GM18508 (cell line): ENCODE measurements at regions not wholly inside any gene's neighbourhood (a gene's known extent, or its start where the extent isn't known, plus 50 kb on each side); places are given as distances from the start of the nearest gene placed in this dataset.
"Not testable (repeated sequence)": the region's sequence is repeated elsewhere in the genome, so short reads cannot be mapped to it uniquely, and the experiment has no call there.

Experiments
- ATAC-seq: cut with Tn5 transposase; IDR thresholded peaks from one replicate; pipeline ENCODE4 v1.9.1; 2021; ENCODE audit warnings: moderate number of reproducible peaks; ENCODE audit not compliant: insufficient read depth, unreplicated experiment

DNA sequence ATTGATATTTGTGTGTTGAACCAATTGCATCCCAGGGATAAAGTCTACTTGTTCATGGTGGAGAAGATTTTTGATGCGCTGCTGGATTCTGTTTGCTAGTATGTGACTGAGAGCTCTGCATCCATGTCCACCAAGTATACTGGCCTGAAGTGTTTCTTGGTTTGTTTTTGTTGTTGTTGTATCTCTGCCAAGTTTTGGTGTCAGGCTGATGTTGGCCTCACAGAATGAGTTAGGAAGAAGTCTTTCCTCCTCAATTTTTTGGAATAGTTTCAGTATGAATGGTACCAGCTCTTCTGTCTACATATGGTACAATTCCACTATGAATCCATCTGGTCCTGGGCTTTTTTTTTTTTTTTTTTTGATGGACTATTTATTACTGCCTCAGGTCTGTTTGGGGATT is 50.9 kb upstream of the OSTN start:
- ATAC-seq: no peak

DNA sequence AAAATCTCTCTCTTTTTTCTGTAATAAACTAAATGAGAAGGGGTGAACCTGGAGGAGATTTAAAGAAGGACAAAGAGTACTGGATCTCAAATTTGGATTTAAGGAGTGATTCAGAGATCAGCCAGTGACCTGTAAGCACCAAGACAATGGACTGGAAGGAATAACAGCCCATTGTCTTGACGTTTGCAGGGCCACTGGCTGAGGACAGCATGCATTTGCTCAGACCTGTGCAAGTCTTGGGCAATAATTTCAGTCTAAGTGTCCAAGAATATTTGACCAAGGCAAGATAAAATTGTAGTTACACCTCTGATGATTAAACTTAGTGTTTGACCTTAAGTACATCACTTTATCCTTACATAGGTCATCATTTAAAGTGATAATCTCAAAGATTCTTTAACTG is 55.8 kb upstream of the OSTN start:
- ATAC-seq: no peak

DNA sequence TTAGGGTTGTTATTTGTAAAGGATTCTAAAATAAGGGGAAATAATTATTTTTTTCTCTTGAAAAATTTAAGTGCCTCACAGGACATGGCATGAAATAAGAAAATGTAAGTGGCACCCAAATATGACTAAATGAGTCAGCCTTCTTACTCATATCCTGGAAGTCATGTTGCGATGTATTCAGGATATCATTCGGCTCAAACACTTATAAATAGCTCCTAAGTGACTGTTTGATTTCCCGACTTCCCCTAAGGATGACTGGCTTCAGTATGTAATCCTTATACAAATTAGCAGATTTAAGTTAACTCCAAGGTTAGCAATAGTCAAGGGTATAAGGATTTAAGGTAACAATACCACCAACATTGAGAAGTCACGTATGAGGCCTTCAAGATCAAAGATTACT is 57.3 kb upstream of the OSTN start:
- no peak for ATAC-seq

DNA sequence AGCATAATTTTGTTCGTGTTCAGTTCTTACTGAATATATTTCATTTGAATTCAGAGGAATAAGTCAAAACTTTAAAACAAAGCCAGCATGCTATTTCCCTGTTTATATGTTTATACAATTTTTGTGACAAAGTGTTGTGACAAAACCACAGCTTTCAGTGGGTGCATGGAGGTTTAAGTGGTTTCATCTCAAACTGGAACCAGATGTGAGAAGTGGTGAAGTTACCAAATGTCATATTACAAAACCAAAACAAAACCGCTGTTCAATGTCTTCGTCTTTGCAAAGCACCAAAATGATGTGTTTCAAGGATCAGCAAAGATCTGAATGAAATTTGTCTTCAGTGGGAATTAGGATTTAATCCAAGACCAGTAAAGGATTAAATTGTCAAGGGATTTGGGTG is 59.3 kb upstream of the OSTN start:
- no peak for ATAC-seq

DNA sequence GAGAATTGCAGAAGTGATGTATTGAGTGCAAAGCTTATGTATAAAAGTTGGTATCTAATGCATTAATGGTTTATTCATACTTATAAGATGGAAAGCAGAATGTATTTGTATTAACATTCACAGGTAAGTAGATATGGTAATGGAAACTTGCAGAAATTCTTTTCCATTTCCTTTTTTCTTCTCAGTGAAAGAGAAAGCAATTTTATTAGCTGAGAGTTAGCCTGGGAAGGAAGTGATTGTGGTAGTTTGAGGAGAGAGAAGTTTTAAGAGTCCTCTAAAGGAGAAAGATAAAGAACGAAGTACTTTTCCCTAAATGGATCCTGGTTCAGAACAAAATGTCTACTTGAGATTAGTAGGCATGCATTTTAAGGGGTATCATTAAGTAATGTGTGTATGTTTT is 60.1 kb upstream of the OSTN start:
- ATAC-seq: peak; percentile 30

DNA sequence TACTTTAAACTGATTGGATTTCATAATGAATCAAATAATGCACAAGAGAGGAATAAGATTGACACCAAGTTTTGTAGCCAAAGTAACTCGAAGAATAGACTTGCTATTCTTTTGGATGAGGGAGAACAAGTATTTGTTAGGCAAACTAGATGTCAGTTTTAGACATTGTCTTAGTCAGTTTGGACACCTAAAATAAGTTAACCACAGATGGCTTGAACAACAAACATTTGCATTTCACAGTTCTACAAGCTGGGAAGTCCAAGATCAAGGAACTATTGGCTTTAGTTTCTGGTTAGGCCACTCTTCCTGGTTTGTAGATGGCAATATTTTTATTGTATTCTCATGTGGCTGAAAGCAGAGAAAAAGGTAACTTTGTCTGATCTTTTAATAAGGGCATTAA is 61.3 kb upstream of the OSTN start:
- no peak for ATAC-seq

DNA sequence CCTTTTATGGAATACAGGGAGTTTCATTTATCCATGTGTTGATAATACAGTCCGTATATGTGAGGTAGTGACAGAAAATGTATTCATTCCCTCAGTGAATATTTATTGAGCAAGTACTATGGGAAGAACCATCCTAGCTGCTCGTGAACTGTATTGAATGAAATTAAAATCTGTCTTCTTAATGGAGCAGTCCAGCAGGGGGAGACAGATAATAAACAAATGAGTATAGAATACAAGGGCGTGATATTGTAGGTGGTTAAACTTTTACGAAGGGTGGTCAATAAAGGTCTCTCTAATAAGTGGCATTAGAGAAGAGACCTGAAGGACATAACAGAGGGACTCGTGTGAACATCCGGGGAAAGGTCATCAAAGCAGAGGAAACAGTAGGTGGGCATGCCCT is 62.7 kb upstream of the OSTN start:
- ATAC-seq: no peak

DNA sequence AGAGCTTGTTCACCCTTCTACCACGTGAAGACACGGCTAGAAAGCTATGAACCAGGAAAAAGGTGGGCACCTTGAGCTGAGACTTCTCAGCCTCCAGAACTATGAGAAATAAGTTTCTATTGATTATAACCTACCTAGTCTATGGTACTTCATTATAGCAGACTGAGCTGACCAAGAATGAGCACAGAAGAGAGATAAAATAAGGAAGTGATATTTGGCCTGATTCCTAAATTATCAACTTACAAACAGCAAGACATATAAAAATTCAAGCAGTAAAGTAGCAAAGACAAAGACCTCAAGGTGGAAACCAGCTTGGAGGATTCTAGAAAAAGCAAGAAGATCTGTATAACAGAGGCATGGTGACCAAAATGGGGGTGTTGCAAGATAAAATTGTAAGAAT is 63.9 kb upstream of the OSTN start:
- no peak for ATAC-seq

DNA sequence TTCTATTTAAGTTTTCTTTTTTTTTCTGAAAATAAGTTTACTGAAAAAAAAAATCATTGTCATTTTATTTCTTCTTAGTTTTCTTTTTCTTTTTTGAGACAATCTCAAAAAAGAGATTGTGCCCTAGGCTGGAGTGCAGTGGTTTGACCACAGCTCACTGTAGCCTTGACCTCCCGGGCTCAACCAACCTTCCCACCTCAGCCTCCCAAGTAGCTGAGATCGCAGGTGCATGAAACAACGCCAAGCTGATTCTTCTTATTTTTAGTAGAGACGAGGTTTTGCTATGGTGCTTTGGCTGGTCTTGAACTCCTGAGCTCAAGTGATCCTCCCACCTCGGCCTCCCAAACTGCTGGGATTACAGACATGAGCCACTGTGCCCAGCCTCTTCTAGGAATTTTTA is 65.7 kb upstream of the OSTN start:
- ATAC-seq: no peak

DNA sequence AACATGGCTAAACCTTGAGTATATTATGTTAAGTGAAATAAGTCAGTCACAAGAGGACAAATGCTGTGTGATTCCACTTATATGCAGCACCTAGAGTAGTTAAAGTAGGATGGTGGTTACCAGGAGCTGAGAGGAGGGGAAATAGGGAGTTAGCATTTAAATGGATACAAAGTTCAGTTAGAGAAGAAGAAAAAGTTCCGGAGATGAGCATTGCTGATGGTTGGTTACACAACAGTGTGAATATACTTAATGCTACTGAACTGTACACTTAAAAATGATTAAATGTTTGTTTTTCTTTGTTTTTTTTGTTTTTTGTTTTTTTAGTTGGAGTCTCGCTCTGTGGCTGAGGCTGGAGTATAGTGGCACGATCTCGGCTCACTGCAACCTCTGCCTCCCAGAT is 67.7 kb upstream of the OSTN start:
- ATAC-seq: no peak

DNA sequence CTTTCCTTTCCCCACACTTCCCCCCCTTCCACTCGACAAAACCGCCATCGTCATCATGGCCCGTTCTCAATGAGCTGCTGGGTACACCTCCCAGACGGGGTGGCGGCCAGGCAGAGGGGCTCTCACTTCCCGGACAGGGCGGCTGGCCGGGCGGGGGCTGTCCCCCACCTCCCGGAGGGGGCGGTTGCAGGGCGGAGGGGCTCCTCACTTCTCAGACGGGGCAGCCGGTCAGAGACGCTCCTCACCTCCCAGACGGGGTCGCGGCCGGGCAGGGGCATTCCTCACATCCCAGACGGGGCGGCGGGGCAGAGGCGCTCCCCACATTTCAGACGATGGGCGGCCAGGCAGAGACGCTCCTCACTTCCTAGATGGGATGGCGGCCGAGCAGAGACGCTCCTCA is 74.2 kb upstream of the OSTN start:
- not testable (repeated sequence) for ATAC-seq

DNA sequence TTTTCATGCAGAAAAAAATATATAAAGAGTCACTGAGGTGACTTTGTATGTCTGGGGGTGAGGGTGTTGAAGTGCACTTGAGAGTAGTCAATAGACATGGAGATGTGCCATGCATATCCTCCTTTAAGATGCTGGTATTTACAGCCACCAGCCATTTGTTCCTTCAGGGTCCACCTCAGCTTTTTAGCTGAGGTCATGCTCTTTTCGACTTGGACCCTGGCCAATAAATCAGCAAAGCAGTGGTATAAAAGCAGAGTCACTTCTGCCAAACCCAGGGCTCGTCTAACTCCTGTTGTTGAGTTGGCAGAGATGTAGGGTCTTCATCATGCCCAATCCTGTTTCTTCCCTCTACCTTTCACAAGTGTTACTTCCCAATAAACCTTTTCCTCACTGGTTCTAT is 75.1 kb upstream of the OSTN start:
- no peak for ATAC-seq

DNA sequence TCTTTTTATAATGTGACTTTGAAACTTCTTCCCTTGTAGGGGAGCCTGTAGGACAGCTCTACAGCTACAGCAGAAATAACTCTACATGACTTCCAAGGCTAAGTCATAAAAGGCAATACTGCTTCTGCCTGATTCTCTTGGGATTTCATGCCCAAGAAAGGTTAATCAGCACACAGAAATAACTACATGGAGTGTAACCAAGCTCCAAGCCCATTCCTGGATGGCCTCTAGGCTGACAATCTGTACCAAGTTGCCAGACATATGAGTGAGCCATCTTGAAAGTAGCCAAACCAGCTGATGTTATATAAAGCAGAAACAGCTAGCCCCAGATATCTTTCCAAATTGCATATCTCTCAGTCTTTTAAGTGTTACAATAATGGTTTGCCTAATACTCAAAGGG is 75.8 kb upstream of the OSTN start:
- no peak for ATAC-seq

DNA sequence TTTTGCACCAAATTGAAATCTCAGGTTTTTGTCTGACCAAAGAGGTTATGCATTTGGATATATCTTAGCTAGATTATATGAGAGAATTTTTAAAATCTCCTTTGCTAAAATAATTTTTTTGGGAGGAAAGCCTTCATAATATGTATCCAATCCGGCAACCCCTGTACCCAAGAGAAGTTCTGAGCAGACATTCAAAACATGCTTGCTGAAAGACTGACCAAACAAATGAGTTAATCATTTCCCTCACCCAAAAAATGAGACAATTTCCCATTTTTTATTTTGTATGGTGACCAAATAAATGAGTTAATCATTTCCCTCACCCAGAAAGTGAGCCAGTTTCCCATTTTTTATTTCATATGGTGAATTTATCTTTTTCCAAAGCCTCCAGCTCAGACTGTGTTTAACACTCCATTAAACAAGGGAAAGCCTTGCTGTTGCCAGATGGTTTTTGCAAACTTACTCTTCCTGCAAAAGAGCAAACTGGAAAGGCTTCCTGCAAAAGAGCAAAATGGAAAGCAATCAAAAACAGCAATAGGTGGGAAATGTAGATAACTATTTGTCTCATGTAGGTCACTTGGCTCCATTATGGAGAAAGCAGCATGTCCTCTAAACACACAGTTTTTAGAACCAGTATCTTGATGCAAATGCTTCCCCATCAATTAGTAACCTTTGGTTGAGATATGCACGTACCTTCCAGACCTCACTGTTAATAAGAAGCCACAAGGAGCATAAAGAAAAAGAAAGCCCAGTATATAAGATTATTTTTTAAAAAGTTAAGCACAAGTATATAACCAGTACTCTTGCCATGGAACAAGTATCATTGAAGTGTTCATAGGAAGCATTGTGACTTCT is 78.4 kb upstream of the OSTN start:
- ATAC-seq: peak; percentile 69

DNA sequence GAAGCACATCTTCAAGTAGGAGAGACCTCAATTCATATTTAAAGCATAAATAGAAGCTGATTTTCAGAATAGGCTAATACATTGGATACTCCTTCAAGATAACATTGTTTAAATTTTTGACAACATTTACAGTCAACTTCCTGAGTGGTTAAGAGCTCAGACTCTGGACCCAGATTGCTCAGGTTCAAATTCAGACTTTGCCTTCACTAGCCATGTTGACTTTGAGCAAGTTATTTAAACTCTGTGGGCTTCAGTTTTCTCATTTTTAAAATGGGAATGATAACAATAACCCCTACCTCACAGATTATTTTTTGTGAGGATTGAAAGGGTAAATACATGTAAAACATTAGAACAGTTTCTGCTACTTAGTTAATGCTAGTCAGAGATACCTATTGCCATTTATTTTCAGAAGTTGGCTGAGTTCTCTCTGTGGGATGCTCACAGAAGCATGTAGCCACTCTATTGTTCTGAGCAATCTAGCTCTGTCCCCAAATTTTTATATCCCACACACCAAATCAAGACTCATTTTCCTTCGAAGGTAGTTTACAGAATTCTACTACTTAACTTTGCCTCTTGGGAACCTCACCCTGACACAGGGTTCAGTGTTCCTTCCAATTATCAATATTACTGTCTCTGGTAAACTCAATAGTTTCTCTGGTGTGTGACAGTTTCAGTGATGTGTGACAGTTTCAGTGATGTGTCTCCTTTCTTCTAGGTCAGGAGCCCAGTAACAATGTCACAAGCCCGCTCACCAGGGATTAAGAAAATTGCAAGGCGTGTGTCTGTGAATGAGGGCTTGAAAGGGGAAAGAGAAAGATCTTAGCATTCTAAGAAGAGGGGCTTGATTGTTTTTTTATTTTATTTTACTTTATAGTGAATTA is 79.4 kb upstream of the OSTN start:
- ATAC-seq: peak; percentile 77

DNA sequence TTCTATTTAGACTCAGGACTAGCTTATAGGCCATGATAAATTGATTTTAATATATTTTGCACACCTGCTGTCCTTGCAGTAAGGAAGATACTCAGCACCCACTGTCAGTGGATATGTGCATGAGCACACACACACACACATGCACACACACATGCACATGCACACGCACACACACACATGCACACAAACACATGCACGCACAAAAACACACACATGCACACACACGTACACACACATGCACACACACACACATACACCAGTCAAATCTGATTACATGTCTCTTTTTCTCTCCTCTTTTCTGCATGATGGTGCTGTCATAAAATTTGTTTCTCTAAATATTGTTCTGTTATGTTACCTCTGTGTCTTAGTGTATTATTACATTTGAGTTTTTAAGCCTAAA is 87.3 kb upstream of the OSTN start:
- no peak for ATAC-seq

DNA sequence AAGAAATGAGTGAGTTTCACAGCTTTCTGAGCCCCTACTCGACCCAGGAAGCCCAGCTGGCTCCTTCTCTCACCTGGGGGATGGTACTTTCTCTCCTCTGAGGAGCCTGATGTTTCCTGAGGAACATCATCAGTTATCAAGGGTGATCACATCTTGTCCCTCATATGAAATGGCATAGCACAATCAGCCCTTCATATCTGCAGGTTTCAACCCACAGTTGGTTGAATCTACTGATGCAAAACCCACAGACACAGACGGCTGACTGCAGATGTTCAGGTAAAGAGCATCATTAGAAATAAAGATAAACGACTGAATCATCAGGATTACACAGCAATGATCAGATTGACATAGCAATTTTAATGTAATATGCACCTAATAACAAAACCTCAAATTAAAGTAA is 93.6 kb upstream of the OSTN start:
- ATAC-seq: peak; percentile 80

DNA sequence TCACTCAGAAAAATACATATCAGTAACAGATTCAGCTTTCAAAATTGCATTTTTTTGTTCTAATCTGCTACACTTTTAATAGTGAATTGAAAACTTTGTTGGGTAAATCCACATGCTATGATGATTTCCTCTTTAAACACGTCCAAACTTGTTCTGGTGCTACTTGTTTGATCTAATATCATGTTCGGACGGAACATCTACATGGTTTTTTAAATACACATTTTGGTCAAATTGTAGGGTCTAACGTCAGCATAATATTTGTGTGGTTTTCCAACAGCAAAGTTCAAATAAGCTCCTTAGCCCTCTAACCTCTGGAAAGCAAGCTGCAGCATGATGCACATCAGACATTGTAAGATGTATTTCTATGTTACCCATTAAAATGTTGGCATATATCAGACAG is 98.5 kb upstream of the OSTN start:
- no peak for ATAC-seq

DNA sequence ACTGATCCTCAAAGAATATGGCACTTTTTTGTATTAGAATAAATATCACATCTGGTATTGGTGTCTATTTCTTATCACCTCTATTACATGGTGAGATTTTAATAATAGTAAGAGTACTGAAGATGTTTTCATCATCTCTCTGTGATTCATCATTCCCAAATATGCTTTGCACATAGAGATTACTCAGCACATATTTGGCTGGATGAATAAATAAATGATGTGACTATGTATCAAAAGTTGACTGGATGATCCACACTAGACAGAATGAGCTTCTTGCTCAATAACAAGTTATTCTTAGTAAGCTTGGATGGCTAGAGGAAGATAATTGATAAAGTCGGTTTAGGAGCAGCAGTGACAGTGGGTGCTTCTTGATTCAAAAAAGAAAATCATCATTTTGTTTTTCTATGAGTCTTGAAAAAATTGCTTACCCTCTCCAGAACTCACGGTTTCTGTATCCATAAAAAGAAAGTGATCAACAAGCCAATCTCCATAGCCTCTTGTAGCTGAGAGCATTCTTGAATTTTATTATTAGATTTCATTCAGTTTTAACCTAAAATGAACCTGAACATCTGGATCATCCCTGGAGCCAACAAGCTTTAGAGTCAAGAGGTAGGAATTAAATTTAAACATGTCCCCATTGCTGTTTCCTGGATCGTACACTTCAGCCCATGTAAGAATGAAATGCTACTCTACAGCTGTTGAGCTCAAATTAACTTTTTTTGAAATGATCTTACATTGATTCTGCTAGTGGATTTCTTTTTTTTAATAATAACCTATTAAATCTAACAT is 104.8 kb upstream of the OSTN start:
- ATAC-seq: no peak

DNA sequence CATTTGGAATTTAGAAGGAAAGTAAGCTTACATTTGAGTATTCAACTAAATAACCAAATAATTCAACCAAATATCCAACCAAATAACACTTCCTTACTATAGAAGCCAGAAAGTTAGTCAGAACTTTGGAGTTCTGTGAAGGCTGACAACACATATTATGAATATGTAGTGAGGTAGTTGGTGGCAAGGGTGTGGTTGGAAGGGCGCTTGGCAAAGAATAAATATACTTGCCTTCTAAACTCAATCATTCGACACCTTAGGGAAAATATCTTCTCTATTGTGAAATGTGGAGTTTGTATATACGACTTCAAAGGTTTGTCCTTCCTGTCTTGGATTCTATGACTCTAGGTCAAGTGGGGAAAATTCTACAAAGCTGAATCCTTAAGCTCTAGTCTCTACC is 111.7 kb upstream of the OSTN start:
- no peak for ATAC-seq

DNA sequence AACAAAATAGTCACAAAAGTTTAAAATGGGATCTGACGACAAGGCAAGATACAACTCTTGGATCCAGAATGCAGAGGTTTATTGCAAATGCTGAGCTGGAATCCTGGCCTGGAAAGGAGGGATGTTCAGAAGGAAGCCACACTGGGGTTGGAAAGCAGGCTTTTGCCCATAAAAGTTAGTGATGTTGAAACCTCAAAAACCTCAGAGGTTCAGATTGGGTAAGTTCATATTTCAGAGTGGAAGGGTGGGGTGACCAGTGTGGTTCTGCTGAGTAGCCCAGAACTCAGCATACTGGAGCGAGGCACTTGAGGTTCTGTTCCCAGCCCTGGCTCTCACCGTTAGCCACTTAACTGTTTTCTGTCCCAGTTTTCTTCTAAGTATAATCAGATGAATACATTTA is 114.0 kb upstream of the OSTN start:
- ATAC-seq: no peak
